ENCODE measurements at regions not wholly inside any gene's neighbourhood (a gene's known extent, or its start where the extent isn't known, plus 50 kb on each side); places are given as distances from the start of the nearest gene placed in this dataset.

- Histone ChIP-seq H3K4me3 (ENCODE audit: control extremely low read depth in 1 of 5, extremely low read depth in 1 of 5, insufficient read depth in 1 of 5, low read depth in 2 of 5, low read length in 4 of 5) (no peak overlapping the region), H3K9ac (ENCODE audit: low read length) (no peak overlapping the region), H3K9me3 (ENCODE audit: control extremely low read depth in 1 of 3, control insufficient read depth in 2 of 3, insufficient read depth in 1 of 3, low read length in 2 of 3) (peaks cover 0 to 5% (median 0%) of the 10 kb centered on the region in 3 donors), H2AFZ (ENCODE audit: insufficient read depth, low read depth, low read length, poor library complexity, severe bottlenecking) (no peak overlapping the region), H3K4me1 (ENCODE audit: control insufficient read depth in 2 of 2, insufficient read depth in 2 of 2, low read length in 2 of 2) (no peaks in the 10 kb centered on the region), H3K27ac (ENCODE audit: low read length in 2 of 2) (no peak overlapping the region), H3K4me2 (replicated peaks; ENCODE audit: low read depth, low read length, poor library complexity, severe bottlenecking) (no peak overlapping the region), H3K36me3 (replicated peaks in 1 of 2; ENCODE audit: control extremely low read depth in 1 of 2, control insufficient read depth in 1 of 2, extremely low read depth in 1 of 2, insufficient read depth in 2 of 2, low read length in 1 of 2) (no peaks in the 10 kb centered on the region), H3K79me2 (ENCODE audit: control insufficient read depth, insufficient read depth, low read length) (no peaks in the 10 kb centered on the region), H4K20me1 (ENCODE audit: control insufficient read depth, insufficient read depth, low read length, poor library complexity, severe bottlenecking) (no peaks in the 10 kb centered on the region), H3K27me3 (replicated peaks in 1 of 4; ENCODE audit: control extremely low read depth in 1 of 4, control insufficient read depth in 3 of 4, insufficient read depth in 4 of 4, low read length in 3 of 4) (no peaks in the 10 kb centered on the region)
- POLR2A ChIA-PET = interaction anchor here (0.6 kb wide), 1 partner anchor 536 kb away, joined by 3 read pairs; no protein-coding TSS in a partner anchor
- Mint-ChIP-seq H3K27ac (no peak overlapping the region), H3K4me1 (no peaks in the 10 kb centered on the region), H3K27me3 (no peaks in the 10 kb centered on the region), H3K4me3 (no peak overlapping the region), H3K9me3 (ENCODE audit: insufficient read depth) (peaks cover 2% of the 10 kb centered on the region)
- intact Hi-C loops (cut with micrococcal nuclease) = no loop called here
- WGBS (ENCODE audit: insufficient coverage) = 81% methylated on average over 3 of the region's 6 CpGs
- ATAC-seq (ENCODE audit: low read depth) = no peak
- TF ChIP-seq EZH2 (IDR thresholded peaks at IDR 0.05; ENCODE audit: borderline replicate concordance, insufficient read depth, low read depth, low read length, poor library complexity, severe bottlenecking) = no peak
- TF ChIP-seq, protein P1, sequence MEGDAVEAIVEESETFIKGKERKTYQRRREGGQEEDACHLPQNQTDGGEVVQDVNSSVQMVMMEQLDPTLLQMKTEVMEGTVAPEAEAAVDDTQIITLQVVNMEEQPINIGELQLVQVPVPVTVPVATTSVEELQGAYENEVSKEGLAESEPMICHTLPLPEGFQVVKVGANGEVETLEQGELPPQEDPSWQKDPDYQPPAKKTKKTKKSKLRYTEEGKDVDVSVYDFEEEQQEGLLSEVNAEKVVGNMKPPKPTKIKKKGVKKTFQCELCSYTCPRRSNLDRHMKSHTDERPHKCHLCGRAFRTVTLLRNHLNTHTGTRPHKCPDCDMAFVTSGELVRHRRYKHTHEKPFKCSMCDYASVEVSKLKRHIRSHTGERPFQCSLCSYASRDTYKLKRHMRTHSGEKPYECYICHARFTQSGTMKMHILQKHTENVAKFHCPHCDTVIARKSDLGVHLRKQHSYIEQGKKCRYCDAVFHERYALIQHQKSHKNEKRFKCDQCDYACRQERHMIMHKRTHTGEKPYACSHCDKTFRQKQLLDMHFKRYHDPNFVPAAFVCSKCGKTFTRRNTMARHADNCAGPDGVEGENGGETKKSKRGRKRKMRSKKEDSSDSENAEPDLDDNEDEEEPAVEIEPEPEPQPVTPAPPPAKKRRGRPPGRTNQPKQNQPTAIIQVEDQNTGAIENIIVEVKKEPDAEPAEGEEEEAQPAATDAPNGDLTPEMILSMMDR (IDR thresholded peaks at IDR 0.05) = no peak
- no peak for DNase-seq
- CTCF ChIA-PET = interaction anchor here (1.0 kb wide), 1 partner anchor 11 kb away, joined by 5 read pairs; no protein-coding TSS in a partner anchor
Observed at GRCh38 chr2:62424899-62425298, 81.1 kb downstream of the TMEM17 start.

DNA sequence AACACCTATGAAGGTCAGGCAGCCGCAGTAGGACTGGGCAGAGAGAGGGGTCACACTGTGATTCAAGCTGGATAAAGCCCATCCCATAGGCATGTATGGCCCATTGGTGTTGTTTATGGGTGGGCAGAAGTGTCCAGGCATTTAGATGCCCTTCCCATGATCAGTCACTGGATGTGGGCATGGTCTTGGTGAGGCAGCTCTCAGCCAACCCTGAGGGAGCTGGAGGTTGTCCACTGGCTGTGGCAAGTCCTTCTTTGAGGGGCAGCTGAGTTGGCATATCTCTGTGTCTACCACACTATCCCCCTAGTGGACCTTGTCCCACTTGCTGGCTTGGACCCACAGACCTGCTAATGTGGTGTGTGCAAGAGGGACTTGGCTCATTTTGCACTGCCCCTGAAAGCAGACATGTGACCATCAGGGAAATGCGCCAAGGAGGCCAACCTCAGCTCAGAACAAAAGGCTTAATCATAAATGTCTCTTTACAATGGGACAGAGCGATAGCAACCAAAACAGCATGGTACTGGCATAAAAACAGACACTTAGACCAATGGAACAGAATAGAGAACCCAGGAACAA lies 82.0 kb downstream of the TMEM17 start:
- no peaks in the 10 kb centered on the region for H3K27me3 ChIP-seq (replicated peaks in 1 of 4; ENCODE audit: control extremely low read depth in 1 of 4, control insufficient read depth in 3 of 4, insufficient read depth in 4 of 4, low read length in 3 of 4)
- DNase-seq = no peak
- no peaks in the 10 kb centered on the region for H3K36me3 ChIP-seq (replicated peaks in 1 of 2; ENCODE audit: control extremely low read depth in 1 of 2, control insufficient read depth in 1 of 2, extremely low read depth in 1 of 2, insufficient read depth in 2 of 2, low read length in 1 of 2)
- H3K4me2 ChIP-seq (replicated peaks; ENCODE audit: low read depth, low read length, poor library complexity, severe bottlenecking) = no peak overlapping the region
- Mint-ChIP-seq H3K27ac (no peak overlapping the region), H3K9me3 (ENCODE audit: insufficient read depth) (peaks cover 2% of the 10 kb centered on the region), H3K27me3 (peaks cover 3% of the 10 kb centered on the region), H3K4me1 (no peaks in the 10 kb centered on the region), H3K4me3 (no peak overlapping the region)
- no peak overlapping the region for H3K4me3 ChIP-seq (ENCODE audit: control extremely low read depth in 1 of 5, extremely low read depth in 1 of 5, insufficient read depth in 1 of 5, low read depth in 2 of 5, low read length in 4 of 5)
- H3K4me1 ChIP-seq (ENCODE audit: control insufficient read depth in 2 of 2, insufficient read depth in 2 of 2, low read length in 2 of 2) = no peaks in the 10 kb centered on the region
- H3K9ac ChIP-seq (ENCODE audit: low read length) = no peak overlapping the region
- ATAC-seq (ENCODE audit: low read depth) = no peak
- no peaks in the 10 kb centered on the region for H3K79me2 ChIP-seq (ENCODE audit: control insufficient read depth, insufficient read depth, low read length)
- H3K27ac ChIP-seq (ENCODE audit: low read length in 2 of 2) = no peak overlapping the region
- TF ChIP-seq, protein P1 (IDR thresholded peaks at IDR 0.05) = no peak
- no peak for TF ChIP-seq EZH2 (IDR thresholded peaks at IDR 0.05; ENCODE audit: borderline replicate concordance, insufficient read depth, low read depth, low read length, poor library complexity, severe bottlenecking)
- POLR2A ChIA-PET = no interaction called here
- CTCF ChIA-PET = no interaction called here
- H4K20me1 ChIP-seq (ENCODE audit: control insufficient read depth, insufficient read depth, low read length, poor library complexity, severe bottlenecking) = no peaks in the 10 kb centered on the region
- no peak overlapping the region for H2AFZ ChIP-seq (ENCODE audit: insufficient read depth, low read depth, low read length, poor library complexity, severe bottlenecking)
- H3K9me3 ChIP-seq (ENCODE audit: control extremely low read depth in 1 of 3, control insufficient read depth in 2 of 3, insufficient read depth in 1 of 3, low read length in 2 of 3) = no peaks in the 10 kb centered on the region
- WGBS (ENCODE audit: insufficient coverage) = 100% methylated on average over 3 of the region's 3 CpGs
- intact Hi-C loops (cut with micrococcal nuclease) = no loop called here

Measured in B cell (primary cell).